Lower leg skin (tissue), 4 donors: ENCODE measurements at regions not wholly inside any gene's neighbourhood (a gene's known extent, or its start where the extent isn't known, plus 50 kb on each side); places are given as distances from the start of the nearest gene placed in this dataset.

Experiments used
- DNase-seq, 2 donors: peaks; one replicate each; pipeline ENCODE4 v3.0.0-alpha.2; 2019; ENCODE audit warnings: low spot score in 2 of 2
- H3K4me3 ChIP-seq: fragments of 200-600 bp; sonication (generic); 2 replicates; pipeline ENCODE4 v1.5.1; 2017; ENCODE audit warnings: mild to moderate bottlenecking, low read depth; ENCODE audit not compliant: poor library complexity, severe bottlenecking
- POLR2A ChIP-seq, 2 donors: fragments of 450-650 bp; IDR thresholded peaks; one replicate each; pipeline ENCODE4 v1.6.1; 2016 to 2017; ENCODE audit warnings: antibody characterized with exemption in 2 of 2, mild to moderate bottlenecking in 1 of 2, moderate library complexity in 1 of 2
- WGBS, 2 donors: methylation state at CpG; one replicate each; pipeline ENCODE4 v1.1.5; 2018; 5-methylcytosine and 5-hydroxymethylcytosine counted together
- intact Hi-C: fragments of 100-400 bp; cut with DNase I; formaldehyde crosslinking; loops from one replicate; pipeline ENCODE4 v1.15.0; 2023; ENCODE audit warnings: low total_unique reads
- TF ChIP-seq, protein P1 (sequence below), 3 donors: fragments of 450-650 bp; IDR thresholded peaks; one replicate each; pipeline ENCODE4 v1.5.1; 2016; ENCODE audit warnings: antibody characterized with exemption in 3 of 3, mild to moderate bottlenecking in 3 of 3, moderate library complexity in 2 of 3

DNA sequence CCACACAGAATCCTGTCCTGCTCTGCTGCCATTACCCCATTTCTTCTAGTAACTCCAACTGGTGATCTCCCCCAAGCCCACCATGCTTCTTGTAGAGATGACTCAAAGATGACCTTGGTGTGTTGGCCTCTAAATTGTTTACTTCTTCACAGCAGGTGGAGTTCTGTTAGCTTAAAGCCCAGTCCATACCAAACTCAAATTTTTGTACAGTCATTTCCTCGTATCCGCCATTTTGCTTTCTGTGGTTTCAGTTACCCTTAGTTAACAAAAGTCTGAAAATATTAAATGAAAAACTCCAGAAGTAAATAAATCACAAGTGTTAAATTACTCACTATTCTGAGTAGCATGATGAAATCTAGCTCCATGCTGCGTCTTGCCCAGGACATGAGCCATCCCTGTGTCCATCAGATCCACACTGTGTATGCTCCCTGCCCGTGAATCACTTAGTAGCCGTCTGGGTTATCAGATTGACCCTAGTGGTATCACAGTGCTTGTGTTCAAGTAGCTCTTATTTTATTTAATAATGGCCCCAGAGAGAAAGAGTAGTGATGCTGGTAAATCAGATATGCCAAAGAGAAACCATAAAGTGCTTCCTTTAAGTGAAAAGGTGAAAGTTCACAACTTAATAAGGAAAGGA lies 133.3 kb upstream of the NOL4 start:
- no peak for DNase-seq
- intact Hi-C loops, result no loop called here
- TF ChIP-seq POLR2A (IDR thresholded peaks at IDR 0.05), result no peak
- TF ChIP-seq, protein P1, sequence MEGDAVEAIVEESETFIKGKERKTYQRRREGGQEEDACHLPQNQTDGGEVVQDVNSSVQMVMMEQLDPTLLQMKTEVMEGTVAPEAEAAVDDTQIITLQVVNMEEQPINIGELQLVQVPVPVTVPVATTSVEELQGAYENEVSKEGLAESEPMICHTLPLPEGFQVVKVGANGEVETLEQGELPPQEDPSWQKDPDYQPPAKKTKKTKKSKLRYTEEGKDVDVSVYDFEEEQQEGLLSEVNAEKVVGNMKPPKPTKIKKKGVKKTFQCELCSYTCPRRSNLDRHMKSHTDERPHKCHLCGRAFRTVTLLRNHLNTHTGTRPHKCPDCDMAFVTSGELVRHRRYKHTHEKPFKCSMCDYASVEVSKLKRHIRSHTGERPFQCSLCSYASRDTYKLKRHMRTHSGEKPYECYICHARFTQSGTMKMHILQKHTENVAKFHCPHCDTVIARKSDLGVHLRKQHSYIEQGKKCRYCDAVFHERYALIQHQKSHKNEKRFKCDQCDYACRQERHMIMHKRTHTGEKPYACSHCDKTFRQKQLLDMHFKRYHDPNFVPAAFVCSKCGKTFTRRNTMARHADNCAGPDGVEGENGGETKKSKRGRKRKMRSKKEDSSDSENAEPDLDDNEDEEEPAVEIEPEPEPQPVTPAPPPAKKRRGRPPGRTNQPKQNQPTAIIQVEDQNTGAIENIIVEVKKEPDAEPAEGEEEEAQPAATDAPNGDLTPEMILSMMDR (IDR thresholded peaks at IDR 0.05), result no peak
- no peak overlapping the region for H3K4me3 ChIP-seq
- WGBS, 2 donors, result 88 to 91% methylated on average over 5 of the region's 5 CpGs

DNA sequence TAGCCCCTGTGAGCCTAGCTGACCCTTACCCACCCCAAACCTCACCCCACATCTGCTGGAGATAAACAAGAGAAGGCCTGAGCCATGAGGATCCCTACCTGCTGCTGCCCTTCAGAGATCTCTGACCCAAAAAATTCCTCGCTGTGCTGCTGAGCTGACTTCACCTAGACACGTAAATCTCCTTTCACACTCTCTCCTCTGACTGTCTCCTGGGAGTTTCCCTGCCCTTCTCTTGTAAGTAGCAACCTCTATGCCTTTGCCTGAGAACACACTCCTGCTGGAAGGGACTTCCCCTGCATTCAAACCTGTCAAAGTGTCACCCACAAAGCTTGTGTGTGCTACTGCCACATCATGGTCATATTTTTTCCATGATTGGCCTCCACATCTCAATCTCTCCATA lies 134.2 kb upstream of the NOL4 start:
- 55 to 69% methylated on average over 2 of the region's 2 CpGs for WGBS, 2 donors
- intact Hi-C loops, result no loop called here
- TF ChIP-seq, protein P1 (IDR thresholded peaks at IDR 0.05), result no peak
- no peak for TF ChIP-seq POLR2A (IDR thresholded peaks at IDR 0.05)

DNA sequence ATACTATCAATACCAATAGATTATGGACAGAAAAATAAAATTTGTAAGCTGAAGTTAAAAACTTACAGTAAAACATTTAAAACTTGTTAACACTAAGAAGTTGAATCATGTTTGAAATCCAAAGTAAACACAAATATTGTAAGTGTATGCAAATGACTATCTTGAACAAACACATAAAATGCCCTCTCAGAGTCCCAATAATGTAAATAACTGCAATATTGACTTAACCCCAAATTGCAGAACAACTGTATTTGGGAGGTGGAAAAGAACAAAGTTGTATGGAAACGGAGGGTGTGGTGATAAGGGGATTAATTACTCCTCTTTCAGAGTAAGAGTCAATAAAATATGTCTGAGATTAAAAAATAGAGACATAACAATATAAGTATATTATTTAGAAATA lies 140.0 kb upstream of the NOL4 start:
- 55 to 63% methylated on average over 1 of the region's 1 CpG for WGBS, 2 donors
- intact Hi-C loops, result no loop called here
- TF ChIP-seq, protein P1 (IDR thresholded peaks at IDR 0.05), result no peak
- TF ChIP-seq POLR2A (IDR thresholded peaks at IDR 0.05), result no peak
- no peak for DNase-seq
- no peak overlapping the region for H3K4me3 ChIP-seq

More for the DNA sequence above, 134.2 kb upstream of the NOL4 start:
- H3K4me3 ChIP-seq, result no peak overlapping the region
- no peak for DNase-seq

DNA sequence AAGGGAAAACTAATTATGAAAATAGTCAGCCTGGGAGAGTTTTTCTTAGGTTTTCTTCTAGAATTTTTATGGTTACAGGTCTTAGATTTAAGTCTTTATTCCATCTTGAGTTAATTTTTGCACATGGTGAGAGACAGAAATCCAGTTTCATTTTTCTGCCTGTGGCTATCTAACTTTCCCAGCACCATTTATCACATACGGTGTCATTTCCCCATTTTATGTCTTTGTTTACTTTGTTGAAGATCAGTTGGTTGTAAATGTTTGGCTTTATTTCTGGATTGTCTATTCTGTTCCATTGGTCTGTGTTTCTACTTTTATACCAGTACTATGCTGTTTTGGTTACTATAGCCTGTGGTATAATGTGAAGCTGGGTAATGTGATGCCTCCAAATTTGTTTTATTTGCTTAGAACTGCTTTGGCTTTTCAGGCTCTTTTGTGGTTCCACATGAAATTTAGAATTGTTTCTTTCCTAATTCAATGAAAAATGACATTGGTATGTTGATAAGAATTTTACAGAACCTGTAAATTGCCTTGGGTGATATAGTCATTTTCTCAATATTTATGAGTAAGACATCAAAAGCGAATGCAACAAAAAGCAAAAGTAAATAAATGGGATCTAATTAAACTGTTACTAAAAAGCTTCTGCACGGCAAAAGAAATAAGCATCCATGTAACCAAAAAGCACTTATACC lies 146.1 kb upstream of the NOL4 start:
- TF ChIP-seq, protein P1 (IDR thresholded peaks at IDR 0.05), result no peak
- TF ChIP-seq POLR2A (IDR thresholded peaks at IDR 0.05), result no peak
- no peak overlapping the region for H3K4me3 ChIP-seq
- intact Hi-C loops, result no loop called here
- no peak for DNase-seq
- 41 to 43% methylated on average over 3 of the region's 3 CpGs for WGBS, 2 donors

DNA sequence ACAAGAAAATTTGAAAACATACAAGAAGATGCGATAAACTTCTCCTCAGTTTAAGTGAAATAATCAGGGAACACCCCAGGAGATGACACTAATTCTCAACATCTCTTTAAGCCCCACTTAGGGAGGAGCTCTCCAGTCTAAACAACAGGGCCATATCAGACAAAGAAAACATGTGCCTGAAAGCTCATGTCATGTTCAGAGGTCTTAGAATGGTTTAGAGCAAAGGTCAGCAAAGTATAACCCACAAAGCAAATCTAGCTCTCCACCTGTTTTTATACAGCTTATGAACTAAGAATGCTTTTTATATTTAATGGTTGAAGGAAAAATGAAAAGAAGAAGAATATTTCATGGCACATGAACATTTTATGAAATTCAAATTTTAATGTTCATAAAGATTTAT lies 155.6 kb upstream of the NOL4 start:
- no peak for DNase-seq
- intact Hi-C loops, result no loop called here
- 96 to 100% methylated on average over 1 of the region's 1 CpG for WGBS, 2 donors
- H3K4me3 ChIP-seq, result no peak overlapping the region
- TF ChIP-seq, protein P1 (IDR thresholded peaks at IDR 0.05), result no peak
- no peak for TF ChIP-seq POLR2A (IDR thresholded peaks at IDR 0.05)
